ENCODE measurements at regions not wholly inside any gene's neighbourhood (a gene's known extent, or its start where the extent isn't known, plus 50 kb on each side); places are given as distances from the start of the nearest gene placed in this dataset.
"Not testable (repeated sequence)": the region's sequence is repeated elsewhere in the genome, so short reads cannot be mapped to it uniquely, and the experiment has no call there.

GRCh38 chrX:6988694-6989093 is 158.8 kb upstream of the STS start:
- H3K27ac ChIP-seq (ENCODE audit: low read depth in 2 of 2, low read length in 1 of 2); H3K27me3 ChIP-seq (ENCODE audit: insufficient read depth); H3K4me2 ChIP-seq; H3K9ac ChIP-seq; H3K9me2 ChIP-seq; POLR2A ChIA-PET; H3K9me3 ChIP-seq; H2AFZ ChIP-seq (ENCODE audit: low read depth); H3F3A ChIP-seq (replicated peaks; ENCODE audit: insufficient read depth); H3K36me3 ChIP-seq (replicated peaks in 1 of 2; ENCODE audit: control insufficient read depth in 1 of 2, insufficient read depth in 2 of 2, low read length in 1 of 2); H3K79me2 ChIP-seq (ENCODE audit: insufficient read depth); H3K4me1 ChIP-seq (ENCODE audit: control insufficient read depth in 1 of 2, insufficient read depth in 2 of 2, low read depth in 1 of 2, low read length in 1 of 2); H4K20me1 ChIP-seq (ENCODE audit: insufficient read depth); H3K4me3 ChIP-seq (ENCODE audit: low read depth in 2 of 2, low read length in 1 of 2); DNase-seq: not testable (repeated sequence)
- 22% methylated on average over 2 of the region's 2 CpGs for WGBS (ENCODE audit: low lambda C conversion rate)
- CTCF ChIA-PET: interaction anchor here (0.8 kb wide), 1 partner anchor 9 kb away, joined by 4 read pairs; no protein-coding TSS in a partner anchor

DNA sequence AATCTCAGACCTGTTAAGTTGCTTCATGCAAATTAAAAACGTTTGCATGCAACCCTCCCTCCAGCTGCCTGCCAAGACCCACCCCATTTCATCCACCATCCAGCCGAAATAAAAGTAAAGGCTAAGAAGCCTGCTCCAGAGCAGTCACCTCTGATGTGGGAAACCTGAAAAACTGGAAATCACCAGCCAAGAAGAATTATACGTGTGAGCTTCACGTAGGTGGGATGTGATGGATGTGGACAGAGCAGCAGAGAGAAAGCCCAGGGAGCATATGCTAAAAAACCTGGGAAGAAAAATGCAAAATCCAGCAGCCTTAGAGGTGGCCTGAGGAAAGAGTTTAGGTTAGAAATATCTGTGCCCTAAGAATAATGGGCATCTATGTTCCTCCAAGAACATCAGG is 160.6 kb upstream of the STS start:
- H3K4me2 ChIP-seq: no peak overlapping the region; the same call in 1 of the 2 replicates
- no peaks in the 10 kb centered on the region for H3K9me2 ChIP-seq
- no peak overlapping the region for H3K9ac ChIP-seq
- H3K9me3 ChIP-seq: no peaks in the 10 kb centered on the region
- no peak for DNase-seq
- H3K36me3 ChIP-seq (replicated peaks in 1 of 2; ENCODE audit: control insufficient read depth in 1 of 2, insufficient read depth in 2 of 2, low read length in 1 of 2): no peaks in the 10 kb centered on the region
- ChIA-PET CTCF (no interaction called here), POLR2A (no interaction called here)
- no peaks in the 10 kb centered on the region for H3F3A ChIP-seq (replicated peaks; ENCODE audit: insufficient read depth)
- H2AFZ ChIP-seq (ENCODE audit: low read depth): no peak overlapping the region
- TF ChIP-seq, protein P1, sequence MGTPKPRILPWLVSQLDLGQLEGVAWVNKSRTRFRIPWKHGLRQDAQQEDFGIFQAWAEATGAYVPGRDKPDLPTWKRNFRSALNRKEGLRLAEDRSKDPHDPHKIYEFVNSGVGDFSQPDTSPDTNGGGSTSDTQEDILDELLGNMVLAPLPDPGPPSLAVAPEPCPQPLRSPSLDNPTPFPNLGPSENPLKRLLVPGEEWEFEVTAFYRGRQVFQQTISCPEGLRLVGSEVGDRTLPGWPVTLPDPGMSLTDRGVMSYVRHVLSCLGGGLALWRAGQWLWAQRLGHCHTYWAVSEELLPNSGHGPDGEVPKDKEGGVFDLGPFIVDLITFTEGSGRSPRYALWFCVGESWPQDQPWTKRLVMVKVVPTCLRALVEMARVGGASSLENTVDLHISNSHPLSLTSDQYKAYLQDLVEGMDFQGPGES (IDR thresholded peaks at IDR 0.05; ENCODE audit: low read depth, low read length): no peak
- TF ChIP-seq POLR2AphosphoS5 (IDR thresholded peaks at IDR 0.05; ENCODE audit: low read depth, low read length) (no peak), FOSL2 (IDR thresholded peaks at IDR 0.05; ENCODE audit: borderline replicate concordance, low read depth) (no peak), YY1 (IDR thresholded peaks at IDR 0.05; ENCODE audit: low read depth) (no peak), NRF1 (IDR thresholded peaks at IDR 0.05; ENCODE audit: low read depth, low read length) (no peak), RXRA (IDR thresholded peaks at IDR 0.05; ENCODE audit: borderline replicate concordance, low read depth) (no peak), EZH2phosphoT487 (IDR thresholded peaks at IDR 0.05; ENCODE audit: borderline replicate concordance, low read depth) (no peak), GABPA (IDR thresholded peaks at IDR 0.05; ENCODE audit: low read depth) (no peak), JUND (IDR thresholded peaks at IDR 0.05) (no peak), SIN3A (IDR thresholded peaks at IDR 0.05; ENCODE audit: borderline replicate concordance, low read depth, low read length) (no peak), SMC3 (IDR thresholded peaks at IDR 0.05; ENCODE audit: low read depth, low read length) (no peak), NFIC (IDR thresholded peaks at IDR 0.05; ENCODE audit: borderline replicate concordance) (no peak), GATA2 (CRISPR knock-in tag; IDR thresholded peaks at IDR 0.05) (no peak), RFX5 (IDR thresholded peaks at IDR 0.05; ENCODE audit: low read length) (no peak), FOXM1 (IDR thresholded peaks at IDR 0.05; ENCODE audit: low read depth) (no peak), TEAD4 (IDR thresholded peaks at IDR 0.05; ENCODE audit: borderline replicate concordance, insufficient read depth) (no peak)
- TF ChIP-seq, protein P2, sequence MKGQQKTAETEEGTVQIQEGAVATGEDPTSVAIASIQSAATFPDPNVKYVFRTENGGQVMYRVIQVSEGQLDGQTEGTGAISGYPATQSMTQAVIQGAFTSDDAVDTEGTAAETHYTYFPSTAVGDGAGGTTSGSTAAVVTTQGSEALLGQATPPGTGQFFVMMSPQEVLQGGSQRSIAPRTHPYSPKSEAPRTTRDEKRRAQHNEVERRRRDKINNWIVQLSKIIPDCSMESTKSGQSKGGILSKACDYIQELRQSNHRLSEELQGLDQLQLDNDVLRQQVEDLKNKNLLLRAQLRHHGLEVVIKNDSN (IDR thresholded peaks at IDR 0.05; ENCODE audit: borderline replicate concordance, low read depth): no peak
- no peaks in the 10 kb centered on the region for H3K79me2 ChIP-seq (ENCODE audit: insufficient read depth)
- H3K27me3 ChIP-seq (ENCODE audit: insufficient read depth): no peaks in the 10 kb centered on the region
- no peak overlapping the region for H3K27ac ChIP-seq (ENCODE audit: low read depth in 2 of 2, low read length in 1 of 2)
- 39% methylated on average over 4 of the region's 4 CpGs for WGBS (ENCODE audit: low lambda C conversion rate)
- no peak overlapping the region for H3K4me3 ChIP-seq (ENCODE audit: low read depth in 2 of 2, low read length in 1 of 2)
- no peaks in the 10 kb centered on the region for H3K4me1 ChIP-seq (ENCODE audit: control insufficient read depth in 1 of 2, insufficient read depth in 2 of 2, low read depth in 1 of 2, low read length in 1 of 2)
- H4K20me1 ChIP-seq (ENCODE audit: insufficient read depth): no peaks in the 10 kb centered on the region

Data from SK-N-SH (cell line).